ENCODE measurements at regions not wholly inside any gene's neighbourhood (a gene's known extent, or its start where the extent isn't known, plus 50 kb on each side); places are given as distances from the start of the nearest gene placed in this dataset.
"Not testable (repeated sequence)": the region's sequence is repeated elsewhere in the genome, so short reads cannot be mapped to it uniquely, and the experiment has no call there.

- H3K4me3 ChIP-seq (replicated peaks; ENCODE audit: low read depth, low read length): no peak overlapping the region
- no peak for DNase-seq (ENCODE audit: extremely low read depth, low read depth)
- no peak for TF ChIP-seq CTCF (IDR thresholded peaks at IDR 0.05; ENCODE audit: low read depth, low read length, missing control alignments)
These were observed 535.8 kb upstream of the ADGRL2 start for GRCh38 chr1:81264976-81265375.

- DNase-seq (ENCODE audit: extremely low read depth, low read depth): no peak
- H3K4me3 ChIP-seq (replicated peaks; ENCODE audit: low read depth, low read length): no peak overlapping the region
- no peak for TF ChIP-seq CTCF (IDR thresholded peaks at IDR 0.05; ENCODE audit: low read depth, low read length, missing control alignments)
These were observed 540.9 kb upstream of the ADGRL2 start for GRCh38 chr1:81259625-81260411.

GRCh38 chr1:81254560-81254959 lies 546.2 kb upstream of the ADGRL2 start:
- TF ChIP-seq CTCF (IDR thresholded peaks at IDR 0.05; ENCODE audit: low read depth, low read length, missing control alignments): peak; percentile 35
- no peak overlapping the region for H3K4me3 ChIP-seq (replicated peaks; ENCODE audit: low read depth, low read length)
- no peak for DNase-seq (ENCODE audit: extremely low read depth, low read depth)

- no peak for TF ChIP-seq CTCF (IDR thresholded peaks at IDR 0.05; ENCODE audit: low read depth, low read length, missing control alignments)
- DNase-seq (ENCODE audit: extremely low read depth, low read depth): no peak
- H3K4me3 ChIP-seq (replicated peaks; ENCODE audit: low read depth, low read length): no peak overlapping the region
These were observed 546.7 kb upstream of the ADGRL2 start for GRCh38 chr1:81254068-81254467.

- no peak overlapping the region for H3K4me3 ChIP-seq (replicated peaks; ENCODE audit: low read depth, low read length)
- no peak for TF ChIP-seq CTCF (IDR thresholded peaks at IDR 0.05; ENCODE audit: low read depth, low read length, missing control alignments)
These were observed 548.1 kb upstream of the ADGRL2 start for GRCh38 chr1:81252471-81253151.

GRCh38 chr1:81250825-81251224 lies 549.9 kb upstream of the ADGRL2 start:
- H3K4me3 ChIP-seq (replicated peaks; ENCODE audit: low read depth, low read length); DNase-seq (ENCODE audit: extremely low read depth, low read depth): not testable (repeated sequence)

More at GRCh38 chr1:81252471-81253151, 548.1 kb upstream of the ADGRL2 start:
- DNase-seq (ENCODE audit: extremely low read depth, low read depth): no peak

GRCh38 chr1:81245084-81245715 lies 555.5 kb upstream of the ADGRL2 start:
- not testable (repeated sequence) for H3K4me3 ChIP-seq (replicated peaks; ENCODE audit: low read depth, low read length); DNase-seq (ENCODE audit: extremely low read depth, low read depth)

GRCh38 chr1:81244612-81245011 lies 556.1 kb upstream of the ADGRL2 start:
- DNase-seq (ENCODE audit: extremely low read depth, low read depth); H3K4me3 ChIP-seq (replicated peaks; ENCODE audit: low read depth, low read length): not testable (repeated sequence)
